Progenitor cell of endocrine pancreas (in vitro differentiated cells): ENCODE measurements at regions not wholly inside any gene's neighbourhood (a gene's known extent, or its start where the extent isn't known, plus 50 kb on each side); places are given as distances from the start of the nearest gene placed in this dataset.
"Not testable (repeated sequence)": the region's sequence is repeated elsewhere in the genome, so short reads cannot be mapped to it uniquely, and the experiment has no call there.

Source experiments
- DNase-seq: peaks from one replicate; pipeline ENCODE4 v3.0.0; 2021; ENCODE audit warnings: low spot score; ENCODE audit not compliant: unreplicated experiment
- H3K27ac Mint-ChIP-seq: 2 replicates; pipeline ENCODE4 v1.8.0; 2021; ENCODE audit warnings: mild to moderate bottlenecking, moderate library complexity, mixed read lengths
- H3K27me3 Mint-ChIP-seq: 2 replicates; pipeline ENCODE4 v1.8.0; 2021; ENCODE audit warnings: mixed read lengths
- H3K36me3 Mint-ChIP-seq: 2 replicates; pipeline ENCODE4 v1.8.0; 2022; ENCODE audit warnings: mixed read lengths; ENCODE audit not compliant: insufficient read depth
- H3K4me1 Mint-ChIP-seq: 2 replicates; pipeline ENCODE4 v1.8.0; 2021; ENCODE audit warnings: low read depth, mixed read lengths
- H3K4me3 Mint-ChIP-seq: 2 replicates; pipeline ENCODE4 v1.8.0; 2021; ENCODE audit warnings: low read depth, mild to moderate bottlenecking, moderate library complexity, mixed read lengths
- H3K9me3 Mint-ChIP-seq: 2 replicates; pipeline ENCODE4 v1.8.0; 2021; ENCODE audit warnings: low read depth, mixed read lengths
- TF ChIP-seq, protein P1 (sequence below): fragments of 200-600 bp; sonication (generic); IDR thresholded peaks from one replicate; pipeline ENCODE4 v1.5.0; 2021; ENCODE audit warnings: antibody characterized with exemption, mild to moderate bottlenecking; ENCODE audit not compliant: unreplicated experiment

DNA sequence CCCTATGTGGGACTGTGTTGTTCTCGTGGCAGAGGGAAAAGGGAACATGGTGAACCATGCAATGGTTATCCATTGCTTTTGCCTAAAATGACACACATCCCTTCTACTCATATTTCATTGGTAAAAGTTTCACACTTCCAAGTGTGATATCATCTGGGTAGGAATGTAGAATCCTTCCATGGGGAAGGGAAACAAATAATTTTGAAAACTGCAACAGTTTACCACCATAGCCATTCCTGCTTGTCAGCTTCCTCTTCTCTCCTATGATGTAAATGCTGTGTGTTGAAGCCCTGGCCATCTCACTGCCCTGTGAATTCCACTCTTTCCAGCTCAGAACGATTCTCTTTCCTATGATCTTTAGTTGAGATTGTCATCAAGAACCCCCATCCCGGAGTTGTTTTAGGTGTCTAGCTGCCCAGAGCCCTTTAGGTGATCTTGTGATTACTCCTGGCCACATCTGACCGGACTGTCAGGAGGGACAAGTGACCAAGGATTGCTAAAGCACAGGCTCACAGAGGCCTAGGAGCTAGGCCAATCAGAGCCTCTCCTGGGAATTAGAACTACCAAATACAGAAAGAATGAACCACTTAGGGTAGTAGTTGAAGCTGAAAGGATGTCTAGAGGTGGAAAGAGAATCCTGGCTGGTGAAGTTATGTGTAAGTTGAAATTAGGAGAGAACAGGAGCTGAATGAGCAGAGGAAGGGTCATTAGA is 84.6 kb downstream of the VCPKMT start:
- Mint-ChIP-seq H3K9me3 (no peaks in the 10 kb centered on the region), H3K27me3 (no peaks in the 10 kb centered on the region), H3K36me3 (no peaks in the 10 kb centered on the region), H3K4me3 (no peak overlapping the region), H3K27ac (no peak overlapping the region), H3K4me1 (peaks cover 5% of the 10 kb centered on the region)
- TF ChIP-seq, protein P1, sequence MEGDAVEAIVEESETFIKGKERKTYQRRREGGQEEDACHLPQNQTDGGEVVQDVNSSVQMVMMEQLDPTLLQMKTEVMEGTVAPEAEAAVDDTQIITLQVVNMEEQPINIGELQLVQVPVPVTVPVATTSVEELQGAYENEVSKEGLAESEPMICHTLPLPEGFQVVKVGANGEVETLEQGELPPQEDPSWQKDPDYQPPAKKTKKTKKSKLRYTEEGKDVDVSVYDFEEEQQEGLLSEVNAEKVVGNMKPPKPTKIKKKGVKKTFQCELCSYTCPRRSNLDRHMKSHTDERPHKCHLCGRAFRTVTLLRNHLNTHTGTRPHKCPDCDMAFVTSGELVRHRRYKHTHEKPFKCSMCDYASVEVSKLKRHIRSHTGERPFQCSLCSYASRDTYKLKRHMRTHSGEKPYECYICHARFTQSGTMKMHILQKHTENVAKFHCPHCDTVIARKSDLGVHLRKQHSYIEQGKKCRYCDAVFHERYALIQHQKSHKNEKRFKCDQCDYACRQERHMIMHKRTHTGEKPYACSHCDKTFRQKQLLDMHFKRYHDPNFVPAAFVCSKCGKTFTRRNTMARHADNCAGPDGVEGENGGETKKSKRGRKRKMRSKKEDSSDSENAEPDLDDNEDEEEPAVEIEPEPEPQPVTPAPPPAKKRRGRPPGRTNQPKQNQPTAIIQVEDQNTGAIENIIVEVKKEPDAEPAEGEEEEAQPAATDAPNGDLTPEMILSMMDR, result no peak
- DNase-seq, result no peak

DNA sequence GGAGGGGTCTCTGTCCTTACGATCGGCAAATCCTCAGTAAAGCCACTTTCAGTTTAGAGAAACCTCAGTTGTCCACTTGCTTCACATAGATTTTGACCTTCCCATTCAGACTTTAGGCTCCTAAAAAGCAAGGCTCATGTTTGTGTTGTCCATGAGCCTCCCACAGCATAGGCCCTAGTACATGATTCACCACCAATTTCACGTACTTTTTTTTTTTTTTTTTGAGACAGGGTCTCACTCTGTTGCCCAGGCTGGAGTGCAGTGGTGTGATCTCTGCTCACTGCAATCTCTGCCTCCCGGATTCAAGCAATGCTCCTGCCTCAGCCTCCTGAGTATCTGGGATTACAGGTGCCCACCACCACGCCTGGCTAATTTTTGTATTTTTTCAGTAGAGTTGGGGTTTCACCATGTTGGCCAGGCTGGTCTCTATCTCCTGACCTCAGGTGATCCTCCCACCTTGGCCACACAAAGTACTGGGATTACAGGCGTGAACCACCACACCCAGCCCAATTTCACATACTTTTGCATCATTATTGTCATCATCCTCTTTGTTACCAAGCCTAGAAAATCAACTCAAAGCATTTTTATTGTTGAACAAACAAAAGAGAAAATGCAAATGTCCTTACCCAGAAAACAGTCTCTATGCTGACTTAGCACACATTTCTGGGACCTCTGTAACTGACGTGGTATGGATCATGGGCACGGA is 83.8 kb downstream of the VCPKMT start:
- H3K4me3 Mint-ChIP-seq, H3K36me3 Mint-ChIP-seq, H3K27ac Mint-ChIP-seq, DNase-seq, H3K4me1 Mint-ChIP-seq, H3K9me3 Mint-ChIP-seq, H3K27me3 Mint-ChIP-seq: not testable (repeated sequence)

DNA sequence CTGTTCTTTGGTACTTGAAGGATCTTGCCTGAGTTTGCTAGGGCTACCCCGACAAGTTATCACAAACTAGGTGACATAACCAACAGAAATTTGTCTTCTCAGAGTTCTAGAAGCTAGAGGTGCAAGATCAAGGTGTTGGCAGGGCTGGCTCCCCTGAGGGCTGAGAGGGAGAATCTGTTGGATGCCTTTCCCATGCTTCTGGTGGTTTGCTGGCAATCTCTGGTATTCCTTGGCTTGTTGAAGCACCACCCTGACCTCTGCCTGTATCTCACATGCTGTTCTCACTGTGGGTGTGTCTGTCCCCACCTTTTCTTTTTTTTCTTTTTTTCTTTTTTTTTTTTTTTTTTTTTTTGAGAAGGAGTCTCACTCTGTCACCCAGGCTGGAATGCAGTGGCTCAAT is 81.2 kb downstream of the VCPKMT start:
- Mint-ChIP-seq H3K9me3 (no peaks in the 10 kb centered on the region), H3K36me3 (no peaks in the 10 kb centered on the region), H3K27ac (no peak overlapping the region), H3K4me1 (no peaks in the 10 kb centered on the region), H3K27me3 (no peaks in the 10 kb centered on the region), H3K4me3 (no peak overlapping the region)
- no peak for DNase-seq
- TF ChIP-seq, protein P1, result no peak

DNA sequence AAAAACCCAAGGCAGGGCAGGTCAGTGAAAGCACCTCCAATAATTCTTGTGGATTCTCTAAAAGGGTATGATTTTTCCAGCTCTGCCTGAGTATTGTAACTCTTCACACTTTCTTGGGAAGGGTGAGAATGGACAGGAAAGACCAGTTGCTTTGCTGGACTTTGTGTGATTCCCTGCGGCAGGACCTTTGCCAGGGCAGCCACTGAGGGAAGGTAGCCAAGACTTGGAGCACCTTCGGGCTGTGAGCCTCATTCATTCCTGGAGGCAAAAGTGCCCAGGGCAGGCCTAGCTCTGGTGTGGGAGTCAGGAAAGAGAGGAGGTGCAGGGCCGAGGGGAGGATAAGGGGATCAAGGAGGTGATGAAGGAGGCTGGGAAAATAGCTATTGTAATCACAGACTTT is 80.2 kb downstream of the VCPKMT start:
- no peak overlapping the region for H3K27ac Mint-ChIP-seq
- TF ChIP-seq, protein P1, result no peak
- no peaks in the 10 kb centered on the region for H3K9me3 Mint-ChIP-seq
- H3K27me3 Mint-ChIP-seq, result no peaks in the 10 kb centered on the region
- H3K4me1 Mint-ChIP-seq, result no peaks in the 10 kb centered on the region
- no peak overlapping the region for H3K4me3 Mint-ChIP-seq
- no peak for DNase-seq
- no peaks in the 10 kb centered on the region for H3K36me3 Mint-ChIP-seq

DNA sequence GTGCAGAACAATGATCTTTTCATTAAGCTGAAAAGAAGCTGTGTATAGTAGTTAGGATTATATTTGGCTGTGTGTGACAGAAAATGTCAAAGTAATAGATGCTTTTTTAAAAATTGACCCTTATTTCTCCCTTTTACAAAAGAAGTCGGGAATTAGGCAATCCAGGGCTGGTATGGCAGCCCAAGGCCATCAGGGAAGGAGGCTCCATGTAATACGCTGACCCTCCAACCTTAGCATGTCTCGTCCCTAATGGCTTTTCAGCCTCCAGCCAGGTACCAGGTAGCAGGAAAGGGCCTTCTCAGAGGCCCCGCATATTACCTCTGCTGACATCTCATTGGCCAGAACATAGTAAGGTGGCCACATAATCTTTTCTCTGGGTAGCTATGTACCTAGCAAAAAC is 79.7 kb downstream of the VCPKMT start:
- Mint-ChIP-seq H3K27me3 (no peaks in the 10 kb centered on the region), H3K36me3 (no peaks in the 10 kb centered on the region), H3K4me3 (no peak overlapping the region), H3K4me1 (no peaks in the 10 kb centered on the region), H3K9me3 (no peaks in the 10 kb centered on the region), H3K27ac (no peak overlapping the region)
- TF ChIP-seq, protein P1, result no peak
- no peak for DNase-seq

DNA sequence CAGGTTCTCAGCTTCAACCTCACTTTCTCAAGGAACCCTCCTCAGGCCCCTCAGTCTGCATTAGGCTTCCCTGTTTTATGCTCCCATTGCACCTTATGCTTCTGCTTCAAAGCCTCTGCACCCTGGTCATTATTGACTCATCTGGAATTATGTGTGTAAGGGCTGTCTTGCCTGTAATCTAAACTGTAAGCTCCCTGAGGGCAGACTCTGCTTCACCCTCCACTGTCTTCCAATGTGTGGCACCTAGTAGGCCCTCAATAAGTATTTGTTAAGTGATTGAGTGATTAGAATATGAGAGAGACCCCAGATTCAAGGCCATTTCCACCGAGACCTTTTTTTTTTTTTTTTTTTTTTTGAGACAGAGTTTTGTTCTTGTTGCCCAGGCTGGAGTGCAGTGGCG is 79.1 kb downstream of the VCPKMT start:
- no peaks in the 10 kb centered on the region for H3K4me1 Mint-ChIP-seq
- H3K36me3 Mint-ChIP-seq, result no peaks in the 10 kb centered on the region
- H3K27me3 Mint-ChIP-seq, result no peaks in the 10 kb centered on the region
- no peak for DNase-seq
- no peak overlapping the region for H3K27ac Mint-ChIP-seq
- H3K4me3 Mint-ChIP-seq, result no peak overlapping the region
- TF ChIP-seq, protein P1, result no peak
- H3K9me3 Mint-ChIP-seq, result no peaks in the 10 kb centered on the region
